Esophagus muscularis mucosa (tissue), 3 donors: ENCODE measurements at regions not wholly inside any gene's neighbourhood (a gene's known extent, or its start where the extent isn't known, plus 50 kb on each side); places are given as distances from the start of the nearest gene placed in this dataset.

ENCODE experiments used
- POLR2A ChIP-seq: fragments of 450-650 bp; IDR thresholded peaks from one replicate; pipeline ENCODE4 v1.6.1; 2017; ENCODE audit warnings: antibody characterized with exemption, moderate library complexity, mild to moderate bottlenecking, low read depth
- POLR2AphosphoS5 ChIP-seq, 2 donors: sonication (generic); formaldehyde crosslinking; IDR thresholded peaks; one replicate each; pipeline ENCODE4 v1.6.1; 2017; ENCODE audit warnings: antibody characterized with exemption in 2 of 2
- TF ChIP-seq, protein P1 (sequence below), 3 experiments: fragments of 200-600 bp in 2 of 3; fragments of 450-650 bp in 1 of 3; sonication (generic) in 2 of 3; IDR thresholded peaks; one replicate each; pipeline ENCODE4 v1.5.1; 2017 to 2019; ENCODE audit warnings: antibody characterized with exemption in 3 of 3, mild to moderate bottlenecking in 2 of 3, moderate library complexity in 1 of 3

DNA sequence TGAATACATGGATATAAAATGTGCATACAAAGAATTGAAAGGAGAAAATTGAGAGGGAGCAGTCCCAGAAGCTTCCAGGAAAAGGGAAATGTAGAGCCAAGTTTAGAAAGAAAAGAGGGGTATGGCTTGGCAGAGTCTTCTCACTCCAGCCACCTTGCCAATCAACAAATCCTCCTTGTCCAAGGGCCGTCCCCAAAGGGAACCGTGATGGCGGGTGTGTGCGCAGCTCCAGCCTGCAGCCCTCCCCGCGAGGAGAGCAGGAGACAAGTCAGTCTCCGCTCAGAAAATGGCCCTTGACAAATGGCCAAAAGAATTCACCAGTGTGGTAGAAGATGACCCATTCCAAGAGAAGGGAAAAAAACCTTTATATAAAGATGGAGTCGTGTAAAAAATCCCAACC, 448.3 kb upstream of the POU3F3 start:
- TF ChIP-seq POLR2A, result no peak
- no peak for TF ChIP-seq POLR2AphosphoS5 (IDR thresholded peaks at IDR 0.05)
- TF ChIP-seq, protein P1, sequence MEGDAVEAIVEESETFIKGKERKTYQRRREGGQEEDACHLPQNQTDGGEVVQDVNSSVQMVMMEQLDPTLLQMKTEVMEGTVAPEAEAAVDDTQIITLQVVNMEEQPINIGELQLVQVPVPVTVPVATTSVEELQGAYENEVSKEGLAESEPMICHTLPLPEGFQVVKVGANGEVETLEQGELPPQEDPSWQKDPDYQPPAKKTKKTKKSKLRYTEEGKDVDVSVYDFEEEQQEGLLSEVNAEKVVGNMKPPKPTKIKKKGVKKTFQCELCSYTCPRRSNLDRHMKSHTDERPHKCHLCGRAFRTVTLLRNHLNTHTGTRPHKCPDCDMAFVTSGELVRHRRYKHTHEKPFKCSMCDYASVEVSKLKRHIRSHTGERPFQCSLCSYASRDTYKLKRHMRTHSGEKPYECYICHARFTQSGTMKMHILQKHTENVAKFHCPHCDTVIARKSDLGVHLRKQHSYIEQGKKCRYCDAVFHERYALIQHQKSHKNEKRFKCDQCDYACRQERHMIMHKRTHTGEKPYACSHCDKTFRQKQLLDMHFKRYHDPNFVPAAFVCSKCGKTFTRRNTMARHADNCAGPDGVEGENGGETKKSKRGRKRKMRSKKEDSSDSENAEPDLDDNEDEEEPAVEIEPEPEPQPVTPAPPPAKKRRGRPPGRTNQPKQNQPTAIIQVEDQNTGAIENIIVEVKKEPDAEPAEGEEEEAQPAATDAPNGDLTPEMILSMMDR (IDR thresholded peaks at IDR 0.05), result no peak
